ENCODE measurements at regions not wholly inside any gene's neighbourhood (a gene's known extent, or its start where the extent isn't known, plus 50 kb on each side); places are given as distances from the start of the nearest gene placed in this dataset.

DNA sequence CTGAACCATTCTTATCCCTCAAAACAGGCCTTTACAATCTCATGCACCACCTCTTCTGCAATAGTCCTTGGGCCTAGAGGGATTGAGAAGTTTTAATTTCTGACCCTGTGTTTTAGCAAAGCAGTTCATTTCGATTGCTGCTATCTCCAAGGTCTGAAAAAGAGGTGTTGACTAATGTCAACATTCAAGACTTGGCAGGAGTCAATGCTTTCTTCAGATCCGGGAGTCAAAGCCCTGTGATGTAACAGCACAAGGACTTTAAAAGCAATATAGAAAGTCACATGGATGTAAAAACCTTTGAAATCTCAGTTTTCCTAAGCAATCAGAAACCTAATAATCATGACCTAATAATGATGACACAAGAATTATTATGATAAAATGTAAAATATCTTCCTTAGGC lies 133.8 kb downstream of the ADAM29 start:
- H3K4me3 ChIP-seq (ENCODE audit: low read depth, low read length), result no peak overlapping the region
- no peak for DNase-seq (ENCODE audit: low read depth, low spot score)
- TF ChIP-seq CTCF (IDR thresholded peaks at IDR 0.05; ENCODE audit: low read depth, low read length), result no peak
- in situ Hi-C loops (cut with HindIII; ENCODE audit: low sequenced_read_pairs), result no loop called here

DNA sequence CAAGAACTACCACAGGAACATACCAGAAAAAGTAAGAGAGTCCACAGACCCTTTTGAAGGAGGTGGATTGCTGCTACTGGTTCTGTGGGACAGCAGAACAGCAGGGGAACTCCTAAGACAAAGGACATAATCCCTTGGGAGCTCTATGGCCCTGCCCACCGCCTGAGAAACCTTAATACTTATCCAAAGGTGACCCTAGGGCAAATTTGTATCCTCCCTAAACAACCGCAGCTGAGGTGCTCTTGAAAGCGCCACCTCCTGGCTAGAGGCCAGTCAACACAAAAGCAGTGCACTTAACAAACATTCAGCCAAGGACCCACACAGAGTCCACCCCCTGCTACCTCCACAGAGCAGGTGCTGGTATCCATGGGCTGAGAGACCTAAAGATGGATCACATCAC lies 136.8 kb downstream of the ADAM29 start:
- DNase-seq (ENCODE audit: low read depth, low spot score), result no peak
- no peak for TF ChIP-seq CTCF (IDR thresholded peaks at IDR 0.05; ENCODE audit: low read depth, low read length)
- H3K4me3 ChIP-seq (ENCODE audit: low read depth, low read length), result no peak overlapping the region
- in situ Hi-C loops (cut with HindIII; ENCODE audit: low sequenced_read_pairs), result no loop called here

DNA sequence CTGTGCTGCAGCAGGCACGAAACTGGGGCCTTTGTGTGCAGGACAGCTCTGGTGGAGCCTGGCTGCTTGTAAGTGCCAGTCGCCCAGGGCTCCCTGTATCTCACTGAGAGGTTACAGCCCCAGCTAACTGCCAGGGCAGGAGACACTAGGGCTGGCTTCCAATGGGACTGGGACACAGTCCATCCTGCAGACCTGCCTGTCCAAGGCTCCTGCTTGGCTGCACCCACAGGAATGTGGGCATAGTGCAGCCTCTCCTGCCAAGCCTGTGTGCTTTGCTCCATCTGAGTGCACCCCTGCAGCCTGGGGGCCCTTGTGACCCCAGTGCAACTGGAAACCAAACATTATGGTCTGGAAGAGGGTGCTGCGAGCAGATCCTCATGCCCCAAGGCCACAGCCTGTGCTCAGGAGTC lies 144.0 kb downstream of the ADAM29 start:
- no peak for DNase-seq (ENCODE audit: low read depth, low spot score)
- H3K4me3 ChIP-seq (ENCODE audit: low read depth, low read length), result no peak overlapping the region
- in situ Hi-C loops (cut with HindIII; ENCODE audit: low sequenced_read_pairs), result no loop called here
- TF ChIP-seq CTCF (IDR thresholded peaks at IDR 0.05; ENCODE audit: low read depth, low read length), result no peak

- in situ Hi-C loops (cut with HindIII; ENCODE audit: low sequenced_read_pairs), result no loop called here
- DNase-seq (ENCODE audit: low read depth, low spot score), result no peak
- no peak for TF ChIP-seq CTCF (IDR thresholded peaks at IDR 0.05; ENCODE audit: low read depth, low read length)
- no peak overlapping the region for H3K4me3 ChIP-seq (ENCODE audit: low read depth, low read length)
These were observed 147.1 kb downstream of the ADAM29 start for GRCh38 chr4:175065228-175065627.

DNA sequence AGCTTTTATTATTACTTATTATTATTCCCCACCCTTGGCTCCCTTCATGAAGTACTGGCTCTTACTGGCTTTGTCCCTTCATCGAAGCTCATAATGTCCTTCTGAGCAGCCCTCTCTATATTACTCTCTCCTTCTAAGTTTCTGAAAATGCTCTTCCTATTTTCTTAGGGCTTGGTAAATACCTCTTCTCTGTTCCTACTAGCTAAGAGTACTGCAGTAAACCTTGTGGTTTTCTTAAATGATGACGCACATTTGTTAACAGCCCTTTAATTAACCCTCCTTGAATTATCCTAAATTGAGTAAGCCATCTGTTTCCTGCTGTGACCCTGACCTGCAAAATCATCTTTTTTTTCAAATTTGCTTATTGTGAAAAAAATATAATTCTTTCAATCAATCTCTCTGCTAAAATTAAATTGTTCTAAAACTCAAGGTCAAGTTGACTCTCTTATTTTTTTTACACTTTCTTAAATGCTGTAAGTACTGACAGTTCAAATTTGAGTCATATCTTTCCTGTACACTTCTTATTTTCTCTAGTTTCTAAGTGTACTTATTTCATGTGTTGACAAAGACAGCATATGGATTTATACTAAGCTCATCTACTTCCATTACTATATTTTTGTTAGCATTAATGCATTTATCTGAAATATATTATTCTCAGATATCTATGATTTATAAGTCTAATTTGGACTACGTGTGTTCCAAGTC lies 148.9 kb downstream of the ADAM29 start:
- no peak for DNase-seq (ENCODE audit: low read depth, low spot score)
- H3K4me3 ChIP-seq (ENCODE audit: low read depth, low read length), result no peak overlapping the region
- in situ Hi-C loops (cut with HindIII; ENCODE audit: low sequenced_read_pairs), result no loop called here
- no peak for TF ChIP-seq CTCF (IDR thresholded peaks at IDR 0.05; ENCODE audit: low read depth, low read length)

- in situ Hi-C loops (cut with HindIII; ENCODE audit: low sequenced_read_pairs), result no loop called here
- TF ChIP-seq CTCF (IDR thresholded peaks at IDR 0.05; ENCODE audit: low read depth, low read length), result no peak
These were observed 150.1 kb downstream of the ADAM29 start for GRCh38 chr4:175068266-175068665.

More at GRCh38 chr4:175068266-175068665, 150.1 kb downstream of the ADAM29 start:
- DNase-seq (ENCODE audit: low read depth, low spot score), result no peak
- no peak overlapping the region for H3K4me3 ChIP-seq (ENCODE audit: low read depth, low read length)
